Neural progenitor cell (in vitro differentiated cells): ENCODE measurements at regions not wholly inside any gene's neighbourhood (a gene's known extent, or its start where the extent isn't known, plus 50 kb on each side); places are given as distances from the start of the nearest gene placed in this dataset.

ENCODE experiments used
- EZH2 ChIP-seq: fragments of 200-600 bp; sonication (generic); IDR thresholded peaks from 2 replicates; pipeline ENCODE4 v1.6.1; 2017; ENCODE audit warnings: antibody characterized with exemption, mild to moderate bottlenecking, moderate library complexity
- TF ChIP-seq, protein P1 (sequence below): fragments of 200-600 bp; sonication (generic); IDR thresholded peaks from 2 replicates; pipeline ENCODE4 v1.5.1; 2017; ENCODE audit warnings: antibody characterized with exemption, mild to moderate bottlenecking

DNA sequence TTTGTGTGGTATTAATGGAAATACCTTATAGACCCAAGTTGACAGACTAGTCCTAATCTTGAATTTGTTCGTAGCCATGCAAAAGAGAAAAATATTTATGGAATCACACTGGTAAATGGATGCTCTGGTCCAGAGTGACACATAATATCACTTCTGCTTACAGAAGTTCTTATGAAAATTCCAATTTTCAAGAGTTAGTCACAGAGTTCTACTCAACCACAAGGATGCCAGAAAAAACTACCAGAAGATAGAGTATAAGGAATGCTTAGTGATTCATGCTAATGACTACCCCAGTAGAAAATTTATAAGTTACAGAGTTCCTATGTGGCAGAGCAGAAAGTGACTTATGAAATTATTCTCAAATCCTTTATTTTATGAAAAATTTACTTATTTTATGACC is 1384.8 kb downstream of the FAM133A start:
- TF ChIP-seq, protein P1, sequence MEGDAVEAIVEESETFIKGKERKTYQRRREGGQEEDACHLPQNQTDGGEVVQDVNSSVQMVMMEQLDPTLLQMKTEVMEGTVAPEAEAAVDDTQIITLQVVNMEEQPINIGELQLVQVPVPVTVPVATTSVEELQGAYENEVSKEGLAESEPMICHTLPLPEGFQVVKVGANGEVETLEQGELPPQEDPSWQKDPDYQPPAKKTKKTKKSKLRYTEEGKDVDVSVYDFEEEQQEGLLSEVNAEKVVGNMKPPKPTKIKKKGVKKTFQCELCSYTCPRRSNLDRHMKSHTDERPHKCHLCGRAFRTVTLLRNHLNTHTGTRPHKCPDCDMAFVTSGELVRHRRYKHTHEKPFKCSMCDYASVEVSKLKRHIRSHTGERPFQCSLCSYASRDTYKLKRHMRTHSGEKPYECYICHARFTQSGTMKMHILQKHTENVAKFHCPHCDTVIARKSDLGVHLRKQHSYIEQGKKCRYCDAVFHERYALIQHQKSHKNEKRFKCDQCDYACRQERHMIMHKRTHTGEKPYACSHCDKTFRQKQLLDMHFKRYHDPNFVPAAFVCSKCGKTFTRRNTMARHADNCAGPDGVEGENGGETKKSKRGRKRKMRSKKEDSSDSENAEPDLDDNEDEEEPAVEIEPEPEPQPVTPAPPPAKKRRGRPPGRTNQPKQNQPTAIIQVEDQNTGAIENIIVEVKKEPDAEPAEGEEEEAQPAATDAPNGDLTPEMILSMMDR = no peak
- no peak for TF ChIP-seq EZH2
